GM19438 (cell line): ENCODE measurements at regions not wholly inside any gene's neighbourhood (a gene's known extent, or its start where the extent isn't known, plus 50 kb on each side); places are given as distances from the start of the nearest gene placed in this dataset.
"Not testable (repeated sequence)": the region's sequence is repeated elsewhere in the genome, so short reads cannot be mapped to it uniquely, and the experiment has no call there.

Source experiments
- ATAC-seq: cut with Tn5 transposase; IDR thresholded peaks from one replicate; pipeline ENCODE4 v1.9.1; 2021; ENCODE audit warnings: low read depth; ENCODE audit not compliant: unreplicated experiment

- ATAC-seq, result no peak
These were observed 462.2 kb downstream of the ZPLD1 start for GRCh38 chr3:102896851-102897621.

DNA sequence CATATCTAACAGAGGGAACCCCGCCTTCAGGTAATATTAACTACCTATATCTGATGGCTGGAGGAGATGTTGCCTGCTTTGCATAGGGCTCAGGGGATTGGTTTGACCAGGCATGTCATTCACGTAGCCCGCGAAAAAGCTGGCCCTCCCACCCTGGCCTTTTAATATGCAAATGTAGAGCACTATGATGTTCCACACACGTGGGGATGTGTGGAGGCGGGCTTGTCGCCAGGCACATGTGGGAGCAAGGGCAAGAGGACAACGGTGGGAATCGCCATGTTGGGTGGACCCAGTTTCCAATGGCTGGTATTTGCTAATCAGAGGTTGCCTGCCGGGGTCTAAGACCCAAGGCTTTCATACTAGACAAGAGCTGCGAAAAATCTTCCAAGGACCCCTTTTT is 469.8 kb downstream of the ZPLD1 start:
- no peak for ATAC-seq

DNA sequence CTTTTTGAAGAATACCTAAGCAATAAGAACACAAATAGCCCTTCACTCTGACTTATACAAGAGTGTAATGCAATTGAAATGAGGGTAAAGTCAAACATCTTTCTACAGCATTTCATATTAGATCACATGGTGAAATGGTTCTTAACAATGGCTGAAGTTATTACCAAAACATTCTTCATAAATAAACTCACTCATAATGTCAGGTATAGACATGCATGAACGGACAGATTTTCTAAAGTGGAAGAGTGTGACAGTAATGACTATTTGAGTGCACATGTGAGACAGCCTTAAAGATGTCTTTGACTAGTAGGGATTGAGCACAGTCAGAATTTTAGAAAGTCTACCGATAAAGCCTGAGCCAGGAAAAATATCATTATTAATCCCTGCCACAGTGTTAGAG is 471.0 kb downstream of the ZPLD1 start:
- ATAC-seq, result no peak

GRCh38 chr3:102906818-102907217 is 472.0 kb downstream of the ZPLD1 start:
- no peak for ATAC-seq

DNA sequence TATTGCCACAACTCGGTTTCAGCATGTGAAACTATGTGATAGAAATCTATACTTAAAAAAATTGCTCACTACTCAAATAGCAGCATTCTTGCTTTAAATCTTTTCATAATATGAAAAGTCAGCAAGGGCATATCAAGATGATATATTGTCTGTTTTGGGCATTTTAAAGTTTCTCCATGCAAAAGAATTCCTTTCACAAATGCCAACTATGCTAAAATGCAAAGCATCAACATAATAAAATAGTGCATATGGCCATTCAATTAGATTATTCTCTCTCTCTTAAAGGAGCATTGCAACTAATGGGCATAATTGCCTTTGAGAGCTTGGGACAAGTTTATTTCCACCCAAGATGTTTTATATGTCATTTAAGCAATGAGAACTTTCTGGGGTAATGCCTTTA is 475.1 kb downstream of the ZPLD1 start:
- ATAC-seq, result no peak

GRCh38 chr3:102916532-102916931 is 481.7 kb downstream of the ZPLD1 start:
- ATAC-seq, result no peak

GRCh38 chr3:102926618-102927017 is 491.8 kb downstream of the ZPLD1 start:
- no peak for ATAC-seq

DNA sequence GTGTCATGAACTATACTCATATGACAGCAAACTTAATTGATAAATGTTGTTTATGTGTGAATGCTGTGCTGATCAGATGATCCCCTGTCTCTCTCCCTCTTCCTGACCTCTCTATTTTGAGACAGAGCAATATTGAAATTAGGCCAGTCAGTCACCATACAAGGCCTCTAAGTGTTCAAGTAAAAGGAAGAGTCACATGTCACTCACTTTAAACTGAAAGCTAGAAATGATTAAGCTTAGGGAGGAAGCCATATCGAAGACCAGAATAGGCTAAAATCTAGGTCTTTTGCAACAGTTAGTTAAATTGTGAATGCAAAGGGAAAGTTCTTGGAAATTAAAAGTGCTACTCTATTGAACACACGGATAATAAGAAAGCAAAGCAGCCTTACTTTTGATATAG is 498.6 kb downstream of the ZPLD1 start:
- ATAC-seq, result no peak

DNA sequence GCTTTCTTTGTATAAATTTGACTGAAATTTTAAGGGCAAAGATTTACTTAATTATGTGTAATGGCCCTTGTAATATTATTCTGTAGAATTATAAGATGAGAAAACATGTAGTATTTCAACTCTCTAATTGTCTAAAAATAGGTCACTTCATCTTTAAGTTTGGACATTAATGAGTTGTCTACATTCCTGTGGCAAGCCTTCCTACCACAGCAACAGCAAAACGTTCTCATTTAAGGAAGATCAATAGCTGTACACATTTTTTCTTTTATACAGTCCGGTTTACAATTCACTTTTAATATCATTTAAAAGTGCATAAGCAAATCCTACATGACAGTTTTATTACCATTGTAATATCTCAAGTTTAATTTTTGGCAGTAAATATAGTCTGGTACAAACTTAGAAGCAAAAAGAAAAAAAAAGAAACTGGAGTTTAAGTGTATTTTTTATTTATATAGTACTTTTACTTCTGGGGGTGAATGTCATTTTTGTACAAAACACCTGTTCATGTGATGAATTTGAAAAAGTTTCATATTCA is 501.8 kb downstream of the ZPLD1 start:
- ATAC-seq, result no peak

DNA sequence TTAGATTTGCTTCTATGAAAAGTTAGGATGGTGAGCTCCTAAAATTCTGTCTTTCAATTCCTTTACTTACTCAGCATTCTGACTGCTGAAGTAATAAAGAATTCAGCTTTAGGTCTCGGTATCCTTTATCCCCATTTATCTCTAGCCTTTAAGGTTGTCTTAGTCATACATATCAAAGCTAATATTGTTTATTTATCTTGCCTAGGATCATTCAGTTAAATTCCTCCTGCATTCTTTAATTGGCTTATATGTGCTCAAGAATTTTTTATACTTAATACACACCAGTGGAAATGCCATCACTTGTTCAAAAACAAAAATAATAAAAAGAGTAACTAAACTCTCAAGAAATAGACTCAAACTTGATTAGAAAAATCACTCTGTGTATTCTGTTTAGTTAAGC is 507.0 kb downstream of the ZPLD1 start:
- no peak for ATAC-seq

- not testable (repeated sequence) for ATAC-seq
These were observed 511.6 kb downstream of the ZPLD1 start for GRCh38 chr3:102946445-102946844.

DNA sequence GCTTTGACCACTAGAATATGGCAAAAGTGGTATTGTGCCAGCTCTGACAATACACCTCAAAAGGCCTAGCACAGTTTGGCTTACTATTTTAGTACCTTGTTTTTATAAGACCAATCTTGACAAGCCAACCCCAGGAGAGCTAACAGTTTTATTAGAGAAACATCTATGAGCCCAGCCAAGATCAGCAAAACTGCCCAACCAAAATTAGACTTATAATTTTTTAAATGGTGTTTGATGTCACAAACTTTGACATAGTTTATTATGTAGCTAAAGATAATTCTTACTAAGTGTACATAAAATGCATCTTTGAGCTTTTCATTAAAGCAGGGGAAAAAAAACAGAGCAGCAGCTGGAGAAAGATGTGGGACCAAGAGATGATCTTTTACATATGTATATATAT is 537.5 kb downstream of the ZPLD1 start:
- no peak for ATAC-seq

- ATAC-seq, result no peak
These were observed 539.5 kb downstream of the ZPLD1 start for GRCh38 chr3:102974333-102974732.

DNA sequence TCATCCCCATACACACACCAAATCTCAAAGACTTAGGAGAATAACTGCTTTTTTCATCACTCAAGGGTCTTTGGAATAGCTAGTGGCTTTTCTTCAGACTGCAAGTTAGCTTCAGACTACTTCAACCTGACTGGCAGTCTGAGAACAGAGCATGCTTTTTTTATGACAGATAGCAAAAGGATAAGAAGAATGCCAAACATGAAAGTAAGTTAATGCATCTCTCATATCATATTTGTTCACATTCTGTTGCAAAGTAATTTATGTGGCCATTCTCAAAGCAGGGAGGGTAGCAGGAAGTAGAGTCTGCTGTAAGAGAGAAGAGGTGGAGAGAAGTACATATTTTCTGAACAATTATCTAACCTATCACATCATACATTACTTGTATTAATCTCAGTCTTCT is 544.4 kb downstream of the ZPLD1 start:
- no peak for ATAC-seq

DNA sequence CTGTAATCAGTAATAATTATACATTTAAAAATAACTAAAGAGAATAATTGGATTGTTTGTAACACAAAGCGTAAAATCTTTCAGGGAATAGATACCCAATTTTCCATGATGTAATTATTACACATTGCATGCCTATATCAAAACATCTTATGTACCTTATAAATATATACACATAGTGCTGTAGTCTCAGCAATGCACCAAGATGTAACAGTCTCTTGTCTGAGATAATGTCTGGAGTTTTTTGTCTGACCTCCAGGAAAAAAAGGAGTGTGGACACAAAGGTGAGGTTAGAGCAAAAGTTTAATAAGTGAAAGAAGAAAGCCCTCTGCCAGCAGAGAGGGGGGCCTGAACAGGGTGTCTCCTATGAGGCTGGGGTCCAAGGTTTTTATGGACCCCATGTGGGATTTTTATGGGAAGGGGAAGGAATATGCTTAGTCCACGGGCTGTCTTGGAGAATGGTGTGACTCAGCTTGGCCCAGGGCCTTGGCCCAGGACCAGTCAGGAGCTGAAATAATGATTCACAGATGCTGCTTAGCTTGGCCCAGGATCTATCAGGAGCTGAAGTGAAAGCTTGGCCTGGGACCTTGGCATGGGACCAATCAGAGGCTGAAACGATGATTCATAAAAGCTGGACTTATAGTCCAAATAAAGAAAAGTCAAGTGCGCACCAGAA is 545.0 kb downstream of the ZPLD1 start:
- ATAC-seq, result no peak

- ATAC-seq, result no peak
These were observed 545.5 kb downstream of the ZPLD1 start for GRCh38 chr3:102980355-102980696.

DNA sequence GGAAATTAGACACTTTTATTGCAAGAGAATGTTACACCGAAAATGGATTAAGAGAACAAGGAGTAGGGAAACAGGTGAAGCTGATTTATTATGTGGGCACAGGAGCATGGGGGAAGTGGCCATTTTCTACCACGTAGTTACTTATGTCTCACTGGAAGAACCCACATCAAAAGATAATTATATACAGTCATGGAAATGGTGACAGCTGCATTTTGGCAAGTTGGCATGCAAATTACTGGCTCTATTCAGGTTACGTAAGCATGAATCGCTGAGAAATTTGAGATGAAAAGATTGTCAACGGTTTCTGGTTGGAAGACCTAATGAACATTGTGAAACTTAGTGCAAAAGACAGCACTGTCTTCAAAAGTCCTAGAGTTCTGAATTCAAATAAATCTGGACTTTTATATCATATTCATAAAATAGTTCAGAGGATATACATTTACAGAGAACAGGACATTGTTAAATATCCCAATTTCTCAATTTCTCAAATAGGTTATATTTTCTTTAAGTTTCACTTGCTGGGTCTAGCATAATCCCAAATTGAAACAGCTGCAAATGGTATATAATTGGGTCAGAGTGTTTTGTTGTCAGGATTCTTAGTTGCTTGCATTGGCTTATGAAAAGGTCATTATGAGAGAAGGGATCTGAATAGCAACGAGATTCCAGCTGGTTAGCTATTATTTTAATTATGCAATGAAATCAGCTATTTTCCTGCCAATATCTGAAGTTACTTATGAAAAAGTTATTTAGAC is 567.8 kb downstream of the ZPLD1 start:
- ATAC-seq, result no peak

DNA sequence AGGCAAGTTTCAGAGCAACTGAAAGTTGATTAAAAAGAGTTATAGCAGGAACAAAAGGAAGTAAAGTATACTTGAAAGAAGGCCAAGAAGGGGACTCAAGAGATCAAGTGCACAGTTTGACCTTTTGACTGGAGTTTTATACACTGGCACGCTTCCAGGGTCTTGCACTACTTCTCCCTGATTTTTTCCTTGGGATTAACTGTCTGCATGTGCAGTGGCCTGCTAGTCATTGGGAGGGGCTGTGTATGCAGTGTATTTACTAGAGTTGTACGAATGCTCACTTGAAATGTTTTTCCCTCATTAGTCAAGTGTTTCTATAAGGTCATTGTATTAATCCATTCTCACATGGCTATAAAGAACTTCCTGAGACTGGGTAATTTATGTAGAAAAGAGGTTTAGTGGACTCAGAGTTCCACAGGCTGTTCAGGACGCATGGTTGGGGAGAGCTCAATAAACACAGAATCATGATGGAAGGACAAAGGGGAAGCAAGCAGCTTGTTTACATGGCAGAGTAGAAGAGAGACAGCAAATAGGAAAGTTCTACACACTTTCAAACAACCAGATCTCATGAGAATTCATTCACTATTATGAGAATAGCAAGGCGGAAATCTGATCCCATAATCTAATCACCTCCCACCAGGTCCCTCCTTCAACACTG is 571.8 kb downstream of the ZPLD1 start:
- ATAC-seq, result no peak

DNA sequence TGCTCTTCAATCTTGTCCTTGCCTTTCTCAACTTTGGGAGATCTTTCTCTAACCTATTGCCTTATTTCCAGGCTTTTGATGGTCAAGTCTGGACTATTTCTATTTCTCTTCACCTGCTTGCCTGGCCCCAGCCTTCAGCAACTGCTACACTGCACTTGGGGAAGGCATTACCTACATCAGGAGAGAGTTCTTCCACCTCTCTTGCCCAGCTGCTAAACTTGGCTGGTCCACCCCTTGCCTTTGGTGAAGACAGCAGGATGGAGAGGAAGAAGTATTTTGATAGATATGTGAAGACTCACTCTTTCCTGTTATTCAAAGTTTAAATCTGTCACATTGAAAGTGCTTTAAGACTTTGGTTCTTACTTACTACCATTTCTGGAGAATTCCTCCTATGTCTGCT is 574.8 kb downstream of the ZPLD1 start:
- ATAC-seq, result no peak

DNA sequence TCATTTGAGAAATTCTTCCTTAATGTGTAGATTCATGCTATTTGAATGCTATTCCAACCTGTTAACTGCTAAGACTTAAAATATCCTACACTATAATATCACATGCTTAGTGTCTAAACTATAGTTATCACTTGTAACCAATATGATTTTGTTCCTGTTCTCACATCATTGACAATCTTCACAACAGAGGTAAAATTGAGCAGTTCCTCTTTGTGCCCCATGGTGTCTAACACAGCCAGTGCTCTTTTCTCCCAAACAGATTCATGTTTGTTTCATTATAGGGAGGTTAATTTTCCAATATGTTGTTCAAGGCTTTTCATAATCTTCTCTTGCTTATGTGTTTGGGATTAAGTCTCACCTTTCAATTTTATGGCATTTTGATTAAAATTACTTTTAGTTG is 591.1 kb downstream of the ZPLD1 start:
- ATAC-seq, result no peak

- ATAC-seq, result no peak
These were observed 599.0 kb downstream of the ZPLD1 start for GRCh38 chr3:103033841-103034240.
